Mesendoderm (in vitro differentiated cells): ENCODE measurements at regions not wholly inside any gene's neighbourhood (a gene's known extent, or its start where the extent isn't known, plus 50 kb on each side); places are given as distances from the start of the nearest gene placed in this dataset.

Experiments
- DNase-seq: peaks from one replicate; pipeline ENCODE4 v3.0.0; 2013
- H2AK5ac ChIP-seq: 2 replicates; pipeline ENCODE4 v1.6.1; 2013; ENCODE audit warnings: low read length, inconsistent platforms
- H2BK120ac ChIP-seq: 2 replicates; pipeline ENCODE4 v1.6.1; 2013; ENCODE audit warnings: low read depth, mild to moderate bottlenecking, low read length, moderate library complexity, mixed read lengths
- H2BK15ac ChIP-seq: replicated peaks from 2 replicates; pipeline ENCODE4 v1.6.1; 2013; ENCODE audit warnings: low read depth, mild to moderate bottlenecking, moderate library complexity
- H2BK5ac ChIP-seq: 2 replicates; pipeline ENCODE4 v1.6.1; 2013; ENCODE audit warnings: low read length, inconsistent platforms
- H3K18ac ChIP-seq: 2 replicates; pipeline ENCODE4 v1.6.1; 2013; ENCODE audit warnings: mild to moderate bottlenecking, low read length, mixed read lengths
- H3K23ac ChIP-seq: one replicate; pipeline ENCODE4 v1.6.1; 2013; ENCODE audit warnings: low read length
- H3K27ac ChIP-seq: 2 replicates; pipeline ENCODE4 v1.5.1; 2013; ENCODE audit warnings: low read depth, mild to moderate bottlenecking, inconsistent platforms, low read length, moderate library complexity
- H3K27me3 ChIP-seq: 2 replicates; pipeline ENCODE4 v1.6.1; 2013; ENCODE audit warnings: low read length, control low read depth, mild to moderate bottlenecking, inconsistent platforms; ENCODE audit not compliant: insufficient read depth, poor library complexity
- H3K36me3 ChIP-seq: 2 replicates; pipeline ENCODE4 v1.6.1; 2013; ENCODE audit warnings: low read length, inconsistent platforms; ENCODE audit not compliant: control insufficient read depth, insufficient read depth
- H3K4ac ChIP-seq: one replicate; pipeline ENCODE4 v1.6.1; 2013; ENCODE audit warnings: low read depth, mild to moderate bottlenecking, low read length, moderate library complexity
- H3K4me1 ChIP-seq: 2 replicates; pipeline ENCODE4 v1.6.1; 2013; ENCODE audit warnings: low read depth, low read length, inconsistent platforms; ENCODE audit not compliant: control insufficient read depth
- H3K4me2 ChIP-seq: 2 replicates; pipeline ENCODE4 v1.6.1; 2013; ENCODE audit warnings: low read length
- H3K4me3 ChIP-seq: 2 replicates; pipeline ENCODE4 v1.5.1; 2013; ENCODE audit warnings: mild to moderate bottlenecking, low read length
- H3K56ac ChIP-seq: one replicate; pipeline ENCODE4 v1.6.1; 2013; ENCODE audit warnings: low read length
- H3K79me1 ChIP-seq: 2 replicates; pipeline ENCODE4 v1.6.1; 2013; ENCODE audit warnings: low read length, inconsistent platforms
- H3K79me2 ChIP-seq: 2 replicates; pipeline ENCODE4 v1.6.1; 2013; ENCODE audit warnings: mild to moderate bottlenecking, low read length; ENCODE audit not compliant: control insufficient read depth, insufficient read depth
- H3K9ac ChIP-seq: 2 replicates; pipeline ENCODE4 v1.6.1; 2013; ENCODE audit warnings: low read length, inconsistent platforms
- H4K5ac ChIP-seq: one replicate; pipeline ENCODE4 v1.6.1; 2013; ENCODE audit warnings: low read length
- H4K8ac ChIP-seq: one replicate; pipeline ENCODE4 v1.6.1; 2013; ENCODE audit warnings: low read depth, mild to moderate bottlenecking, control low read depth, low read length, moderate library complexity
- WGBS: extraction: QIAGEN DNeasy Blood & Tissue Kit; methylation state at CpG from one replicate; pipeline ENCODE4 v1.1.7; 2013; ENCODE audit warnings: low lambda C conversion rate, missing lambda C conversion rate; ENCODE audit not compliant: insufficient coverage; ENCODE audit errors: extremely low coverage; 5-methylcytosine and 5-hydroxymethylcytosine counted together

GRCh38 chr14:76951166-76951565 is 77.3 kb downstream of the IRF2BPL start:
- no peak overlapping the region for H3K27ac ChIP-seq

GRCh38 chr14:76950055-76951020 is 78.2 kb downstream of the IRF2BPL start:
- H3K36me3 ChIP-seq = no peaks in the 10 kb centered on the region
- H4K5ac ChIP-seq = no peak overlapping the region
- no peak overlapping the region for H4K8ac ChIP-seq
- H3K4me3 ChIP-seq = no peak overlapping the region
- no peaks in the 10 kb centered on the region for H3K79me1 ChIP-seq
- H3K27me3 ChIP-seq = no peaks in the 10 kb centered on the region
- H3K9ac ChIP-seq = no peak overlapping the region
- no peak overlapping the region for H3K4ac ChIP-seq
- H3K4me2 ChIP-seq = no peak overlapping the region
- no peak overlapping the region for H2BK5ac ChIP-seq
- H3K56ac ChIP-seq = peak overlapping the region; percentile 64
- no peak overlapping the region for H2BK120ac ChIP-seq
- peak overlapping the region; percentile 58 for H2AK5ac ChIP-seq
- no peak overlapping the region for H3K18ac ChIP-seq
- H3K79me2 ChIP-seq = no peaks in the 10 kb centered on the region
- WGBS = no CpG with 5 or more reads among the region's 14 CpGs
- no peak for DNase-seq
- H3K23ac ChIP-seq = peak overlapping the region; percentile 66
- H2BK15ac ChIP-seq = no peak overlapping the region
- H3K27ac ChIP-seq = no peak overlapping the region
- peaks cover 16% of the 10 kb centered on the region for H3K4me1 ChIP-seq

More at GRCh38 chr14:76951166-76951565, 77.3 kb downstream of the IRF2BPL start:
- Histone ChIP-seq H3K4me2 (no peak overlapping the region), H3K4ac (no peak overlapping the region), H2BK15ac (no peak overlapping the region), H3K79me1 (no peaks in the 10 kb centered on the region), H3K27me3 (no peaks in the 10 kb centered on the region), H2BK120ac (no peak overlapping the region), H3K9ac (no peak overlapping the region), H3K4me3 (no peak overlapping the region), H4K8ac (no peak overlapping the region), H3K79me2 (no peaks in the 10 kb centered on the region), H3K56ac (peak overlapping the region; percentile 44), H3K18ac (no peak overlapping the region), H3K23ac (no peak overlapping the region), H3K4me1 (peaks cover 20% of the 10 kb centered on the region), H4K5ac (no peak overlapping the region), H2AK5ac (peak overlapping the region; percentile 30), H2BK5ac (no peak overlapping the region), H3K36me3 (no peaks in the 10 kb centered on the region)
- no peak for DNase-seq
- WGBS = no CpG with 5 or more reads among the region's 8 CpGs

GRCh38 chr14:76948976-76949375 is 79.5 kb downstream of the IRF2BPL start:
- no CpG with 5 or more reads among the region's 6 CpGs for WGBS
- Histone ChIP-seq H3K27me3 (no peaks in the 10 kb centered on the region), H3K4me2 (no peak overlapping the region), H3K56ac (no peak overlapping the region), H3K18ac (no peak overlapping the region), H3K79me1 (no peaks in the 10 kb centered on the region), H3K9ac (no peak overlapping the region), H3K23ac (no peak overlapping the region), H2AK5ac (no peak overlapping the region), H3K4me3 (no peak overlapping the region), H3K4ac (no peak overlapping the region), H4K5ac (no peak overlapping the region), H3K36me3 (no peaks in the 10 kb centered on the region), H4K8ac (no peak overlapping the region), H3K27ac (no peak overlapping the region), H3K79me2 (no peaks in the 10 kb centered on the region), H2BK15ac (no peak overlapping the region), H2BK120ac (no peak overlapping the region), H3K4me1 (peaks cover 12% of the 10 kb centered on the region), H2BK5ac (no peak overlapping the region)
- DNase-seq = no peak

GRCh38 chr14:76948213-76948947 is 80.1 kb downstream of the IRF2BPL start:
- DNase-seq = no peak
- no peak overlapping the region for H2BK15ac ChIP-seq
- H3K27me3 ChIP-seq = no peaks in the 10 kb centered on the region
- peak overlapping the region; percentile 2 for H2AK5ac ChIP-seq
- no peak overlapping the region for H4K5ac ChIP-seq
- peak overlapping the region; percentile 73 for H3K56ac ChIP-seq
- H3K23ac ChIP-seq = no peak overlapping the region
- no peak overlapping the region for H2BK120ac ChIP-seq
- H3K79me1 ChIP-seq = no peaks in the 10 kb centered on the region
- no peak overlapping the region for H3K4ac ChIP-seq
- peaks cover 12% of the 10 kb centered on the region for H3K4me1 ChIP-seq
- no peak overlapping the region for H4K8ac ChIP-seq
- no CpG with 5 or more reads among the region's 11 CpGs for WGBS
- H3K4me2 ChIP-seq = no peak overlapping the region
- H3K36me3 ChIP-seq = no peaks in the 10 kb centered on the region
- no peaks in the 10 kb centered on the region for H3K79me2 ChIP-seq
- H3K9ac ChIP-seq = peak overlapping the region; percentile 49
- peak overlapping the region; percentile 63 for H3K27ac ChIP-seq
- H2BK5ac ChIP-seq = peak overlapping the region; percentile 48
- peak overlapping the region; percentile 19 for H3K18ac ChIP-seq
- no peak overlapping the region for H3K4me3 ChIP-seq

GRCh38 chr14:76947838-76948184 is 80.7 kb downstream of the IRF2BPL start:
- no peak overlapping the region for H2BK15ac ChIP-seq
- peak overlapping the region; percentile 73 for H3K56ac ChIP-seq
- H2BK120ac ChIP-seq = no peak overlapping the region
- H3K4me3 ChIP-seq = no peak overlapping the region
- H2BK5ac ChIP-seq = peak overlapping the region; percentile 58
- no peaks in the 10 kb centered on the region for H3K27me3 ChIP-seq
- H2AK5ac ChIP-seq = peak overlapping the region; percentile 2
- H4K5ac ChIP-seq = no peak overlapping the region
- no peaks in the 10 kb centered on the region for H3K36me3 ChIP-seq
- peak overlapping the region; percentile 19 for H3K18ac ChIP-seq
- peak overlapping the region; percentile 49 for H3K9ac ChIP-seq
- H3K4me2 ChIP-seq = peak overlapping the region; percentile 19
- no peak overlapping the region for H3K4ac ChIP-seq
- H3K79me1 ChIP-seq = no peaks in the 10 kb centered on the region
- H3K4me1 ChIP-seq = peaks cover 12% of the 10 kb centered on the region
- DNase-seq = no peak
- peak overlapping the region; percentile 63 for H3K27ac ChIP-seq
- no peaks in the 10 kb centered on the region for H3K79me2 ChIP-seq
- WGBS = no CpG with 5 or more reads among the region's 5 CpGs
- H3K23ac ChIP-seq = no peak overlapping the region
- no peak overlapping the region for H4K8ac ChIP-seq
